ENCODE measurements at regions not wholly inside any gene's neighbourhood (a gene's known extent, or its start where the extent isn't known, plus 50 kb on each side); places are given as distances from the start of the nearest gene placed in this dataset.
"Not testable (repeated sequence)": the region's sequence is repeated elsewhere in the genome, so short reads cannot be mapped to it uniquely, and the experiment has no call there.

DNA sequence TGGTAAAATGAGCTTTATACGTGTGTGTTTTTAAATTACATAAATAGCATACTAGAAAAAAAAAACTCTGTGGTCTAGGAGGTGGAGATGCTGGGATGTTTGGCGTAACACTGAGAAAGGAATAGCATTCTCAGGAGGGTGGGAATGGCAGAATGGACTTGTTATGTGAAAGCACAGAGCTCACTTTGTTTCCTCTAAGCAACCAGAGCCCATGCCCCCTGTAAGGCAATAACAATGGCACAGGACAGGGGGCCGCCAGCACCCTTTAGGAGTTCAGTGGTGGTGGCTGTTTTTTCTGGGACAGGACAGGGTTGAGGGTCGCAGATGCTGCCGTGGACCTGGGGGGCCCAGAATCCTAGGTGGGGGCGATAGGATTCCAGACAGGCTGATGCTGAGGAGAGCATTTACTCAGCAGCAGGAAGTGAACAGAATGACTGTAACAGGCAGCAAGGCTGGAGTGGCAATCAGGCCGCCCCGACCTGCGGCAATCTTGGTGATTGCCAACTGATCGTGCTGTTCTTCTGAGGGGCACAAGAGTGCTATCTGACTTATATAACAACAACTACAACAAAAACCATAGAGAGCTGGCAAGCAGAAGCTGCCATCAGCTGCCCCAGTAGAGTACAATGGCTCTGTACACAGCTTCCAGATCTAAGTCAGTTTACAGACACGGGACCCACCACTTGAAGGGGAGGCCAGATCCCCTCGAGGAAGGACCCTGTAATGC, 160.4 kb downstream of the UACA start:
- no peak for DNase-seq

GRCh38 chr15:70602281-70602680, 161.1 kb downstream of the UACA start:
- no peak for DNase-seq

GRCh38 chr15:70597945-70598344, 165.4 kb downstream of the UACA start:
- DNase-seq = no peak

DNA sequence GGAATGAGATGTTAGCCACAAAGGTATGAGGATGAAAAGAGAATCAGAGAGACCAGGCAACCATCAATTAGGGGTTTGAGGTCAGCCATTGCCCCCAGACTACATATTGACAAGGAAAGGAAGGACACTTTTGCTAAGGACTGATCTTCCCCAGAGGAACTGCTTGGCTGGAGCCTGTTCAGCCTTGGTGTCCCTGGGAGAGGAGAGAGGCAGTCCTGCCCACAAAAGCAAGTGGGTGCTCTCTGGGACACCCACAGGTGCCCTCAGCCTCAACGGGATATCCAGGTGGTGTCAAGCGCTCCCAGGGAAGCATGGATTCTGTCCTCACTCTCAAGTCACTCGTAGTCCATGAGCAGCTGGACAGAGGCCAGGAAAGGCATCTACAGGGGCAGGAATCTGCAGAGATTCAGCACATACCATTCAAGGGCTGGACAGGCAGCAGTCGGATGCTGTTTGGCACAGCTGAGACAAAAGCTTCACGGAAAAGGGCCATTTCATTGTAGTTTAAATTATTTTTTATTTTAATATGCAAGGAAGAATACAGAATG, 166.2 kb downstream of the UACA start:
- DNase-seq = no peak

DNA sequence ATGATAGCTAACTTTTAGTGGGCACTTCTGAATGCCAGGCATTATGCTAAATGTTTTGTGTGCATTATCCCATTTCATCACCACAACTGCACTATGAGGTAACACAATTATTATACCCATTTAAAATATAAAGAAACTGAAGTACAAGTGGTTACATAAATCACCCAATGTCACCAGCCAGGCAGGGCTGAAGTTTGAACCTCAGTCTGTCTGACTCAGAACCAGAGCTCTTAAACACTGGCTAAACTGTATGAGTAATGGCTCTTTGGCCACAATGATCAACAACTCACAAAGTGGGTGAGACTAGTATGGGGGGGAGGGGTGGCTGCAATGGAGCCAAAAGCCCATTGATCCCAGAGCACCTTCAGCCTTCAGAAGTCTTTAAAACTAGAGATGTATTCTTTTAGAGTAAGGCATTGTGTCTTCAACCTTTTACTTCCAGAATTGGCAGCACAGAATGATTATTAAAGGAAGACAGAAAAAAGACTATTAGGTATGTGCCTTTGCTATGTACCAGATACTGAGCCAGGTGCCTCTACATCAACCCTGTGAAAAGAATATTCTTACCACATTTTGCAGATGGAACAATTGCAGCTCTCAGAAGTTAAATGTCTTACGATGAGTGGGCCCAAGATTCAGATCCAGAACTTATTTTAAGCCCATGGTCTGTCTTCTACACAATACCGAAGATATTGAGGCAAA, 166.9 kb downstream of the UACA start:
- DNase-seq = no peak

DNA sequence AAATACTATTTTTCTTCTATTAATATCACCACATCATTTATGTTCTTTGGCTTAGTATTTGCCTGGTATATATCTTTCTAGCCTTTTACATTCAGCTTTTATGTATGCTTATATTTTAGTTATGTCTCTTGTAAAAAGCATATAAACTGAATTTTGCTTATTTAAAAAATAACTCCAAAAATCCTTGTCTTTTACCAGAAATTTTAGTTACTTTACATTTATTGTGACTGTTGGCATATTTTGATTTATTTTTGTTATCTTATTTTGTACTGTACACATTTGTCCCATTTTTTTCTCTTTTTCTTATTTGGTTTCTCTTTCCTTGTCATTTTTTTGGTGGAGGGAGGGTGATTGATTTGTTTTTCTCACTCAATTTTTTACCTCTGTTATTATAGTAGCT, 169.6 kb downstream of the UACA start:
- no peak for DNase-seq

GRCh38 chr15:70589728-70590127, 173.6 kb downstream of the UACA start:
- DNase-seq = no peak

- DNase-seq = no peak
Measured at GRCh38 chr15:70589221-70589620, 174.1 kb downstream of the UACA start.

DNA sequence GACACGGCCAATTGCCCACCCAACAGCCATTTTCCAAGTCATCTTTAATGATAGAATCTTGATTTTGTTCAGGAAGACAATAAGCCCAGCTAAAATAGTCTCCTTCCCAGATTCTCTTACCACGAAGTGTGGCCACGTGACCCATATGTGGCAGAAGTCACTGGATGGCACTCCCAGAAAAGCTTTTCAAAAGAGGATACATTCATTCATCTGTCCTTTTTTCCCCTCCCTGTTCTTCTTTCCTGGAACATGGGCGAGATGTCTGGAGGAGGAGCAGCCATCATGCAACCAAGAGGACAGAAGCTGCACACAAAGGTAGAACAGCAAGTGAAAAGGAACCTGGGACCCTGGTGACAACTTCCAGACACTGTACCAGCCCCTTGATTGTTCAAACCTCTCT, 174.7 kb downstream of the UACA start:
- no peak for DNase-seq

- DNase-seq = no peak
Measured at GRCh38 chr15:70587896-70588567, 175.3 kb downstream of the UACA start.

- DNase-seq = not testable (repeated sequence)
Measured at GRCh38 chr15:70587012-70587634, 176.2 kb downstream of the UACA start.

GRCh38 chr15:70586241-70586640, 177.1 kb downstream of the UACA start:
- DNase-seq = no peak

DNA sequence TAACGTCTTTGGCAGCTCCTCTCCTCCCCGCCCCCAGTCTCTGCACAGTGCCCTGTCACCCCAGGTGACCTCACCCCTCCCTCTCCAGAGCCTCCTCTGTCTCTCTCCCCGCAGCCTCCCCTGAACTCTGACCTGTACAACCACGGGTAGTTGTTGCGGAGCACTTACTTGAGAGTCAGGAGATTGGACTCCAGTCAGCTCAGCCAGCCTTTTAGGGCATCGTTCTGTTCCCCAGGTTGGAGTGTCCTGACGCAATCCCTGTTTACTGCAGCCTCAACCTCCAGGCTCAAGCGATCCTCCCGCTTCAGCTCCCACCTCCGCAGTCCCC, 177.7 kb downstream of the UACA start:
- DNase-seq = no peak

GRCh38 chr15:70584838-70585706, 178.3 kb downstream of the UACA start:
- peak; percentile 14 for DNase-seq

DNA sequence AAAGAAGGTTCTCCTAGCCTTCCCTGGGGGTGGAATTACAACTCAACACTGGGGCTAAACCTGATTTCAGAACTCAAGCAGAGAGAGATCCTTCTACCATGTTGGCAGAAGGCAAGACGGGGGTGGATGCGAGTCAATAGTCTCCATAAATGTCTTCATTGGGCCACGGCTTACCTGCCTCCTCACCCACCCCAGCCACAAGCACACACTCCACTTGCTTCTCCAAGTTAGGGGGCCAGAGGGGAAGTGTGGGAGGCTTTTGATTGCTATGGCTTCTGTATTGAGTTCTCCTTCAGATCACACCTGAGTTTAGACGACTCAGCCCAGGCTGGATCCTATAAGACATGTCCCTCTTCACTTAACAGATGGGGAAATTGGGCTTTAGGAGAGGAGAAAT, 178.9 kb downstream of the UACA start:
- DNase-seq = no peak

DNA sequence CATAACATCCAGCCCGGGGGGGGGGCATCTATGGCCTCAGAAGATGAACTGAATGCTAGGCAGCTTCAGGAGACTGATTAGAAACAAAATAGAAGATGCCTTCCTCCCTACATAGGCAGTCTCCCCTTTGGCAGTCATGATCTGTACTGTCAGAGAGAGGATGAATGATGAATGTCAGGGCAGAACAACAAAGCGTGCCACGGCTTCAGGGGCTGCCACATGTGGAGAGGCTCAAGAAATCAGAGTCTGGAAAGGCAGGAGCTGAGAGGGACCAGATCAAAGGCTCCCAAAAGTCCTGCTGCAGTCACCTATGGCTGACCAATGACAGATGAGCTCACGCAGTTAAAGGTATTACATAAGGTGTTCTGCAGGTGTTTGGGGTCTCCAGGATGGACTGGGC, 180.4 kb downstream of the UACA start:
- no peak for DNase-seq

DNA sequence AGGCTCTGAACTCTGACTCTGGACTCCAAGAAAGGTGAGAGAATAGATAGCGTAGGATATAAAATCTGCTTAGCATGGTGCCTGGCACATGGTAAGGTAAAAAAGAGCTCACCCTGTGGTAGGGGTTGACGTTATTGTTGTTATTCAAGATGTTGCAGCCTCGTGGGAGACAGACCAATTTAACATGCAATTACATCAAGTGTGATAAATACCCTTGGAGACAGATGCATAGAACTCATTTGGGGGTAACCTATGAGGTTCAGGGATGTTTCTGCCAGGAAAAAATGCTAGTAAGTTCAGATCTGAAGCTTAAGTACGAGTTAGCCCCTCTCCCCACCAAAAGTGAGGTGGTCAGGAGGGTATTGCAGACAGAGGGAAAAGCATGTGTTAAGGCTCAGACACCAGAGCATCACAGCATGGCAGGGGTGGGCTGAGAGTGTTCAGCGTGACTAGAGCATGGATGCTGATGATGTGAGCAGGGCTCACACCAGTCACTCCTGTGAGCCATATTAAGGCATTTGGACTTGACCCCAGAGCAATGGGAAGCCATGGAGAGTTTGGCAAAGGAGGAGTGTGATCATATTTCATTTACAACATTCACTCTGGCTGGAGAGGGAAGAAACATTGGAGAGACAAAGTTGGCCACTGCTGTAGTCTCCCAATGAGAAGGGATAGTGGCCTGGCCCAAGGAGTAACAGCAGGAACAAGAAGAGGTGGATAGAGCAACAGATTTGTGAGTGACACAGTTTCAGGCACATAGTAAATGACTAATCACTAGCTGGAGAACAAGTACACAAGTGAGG, 181.0 kb downstream of the UACA start:
- DNase-seq = no peak

- DNase-seq = no peak
Measured at GRCh38 chr15:70580958-70581357, 182.4 kb downstream of the UACA start.

- DNase-seq = no peak
Measured at GRCh38 chr15:70580286-70580685, 183.1 kb downstream of the UACA start.

- no peak for DNase-seq
Measured at GRCh38 chr15:70579766-70580165, 183.6 kb downstream of the UACA start.

- no peak for DNase-seq
Measured at GRCh38 chr15:70578196-70578595, 185.2 kb downstream of the UACA start.

GRCh38 chr15:70576696-70577095, 186.7 kb downstream of the UACA start:
- DNase-seq = no peak
